CD4-positive, alpha-beta T cell treated with Interferon alpha-2 for 1 hour (primary cell): ENCODE measurements at regions not wholly inside any gene's neighbourhood (a gene's known extent, or its start where the extent isn't known, plus 50 kb on each side); places are given as distances from the start of the nearest gene placed in this dataset.

Source experiments
- DNase-seq, 2 donors: peaks; one replicate each; pipeline ENCODE4 v3.0.0-alpha.2; 2020 to 2022

DNA sequence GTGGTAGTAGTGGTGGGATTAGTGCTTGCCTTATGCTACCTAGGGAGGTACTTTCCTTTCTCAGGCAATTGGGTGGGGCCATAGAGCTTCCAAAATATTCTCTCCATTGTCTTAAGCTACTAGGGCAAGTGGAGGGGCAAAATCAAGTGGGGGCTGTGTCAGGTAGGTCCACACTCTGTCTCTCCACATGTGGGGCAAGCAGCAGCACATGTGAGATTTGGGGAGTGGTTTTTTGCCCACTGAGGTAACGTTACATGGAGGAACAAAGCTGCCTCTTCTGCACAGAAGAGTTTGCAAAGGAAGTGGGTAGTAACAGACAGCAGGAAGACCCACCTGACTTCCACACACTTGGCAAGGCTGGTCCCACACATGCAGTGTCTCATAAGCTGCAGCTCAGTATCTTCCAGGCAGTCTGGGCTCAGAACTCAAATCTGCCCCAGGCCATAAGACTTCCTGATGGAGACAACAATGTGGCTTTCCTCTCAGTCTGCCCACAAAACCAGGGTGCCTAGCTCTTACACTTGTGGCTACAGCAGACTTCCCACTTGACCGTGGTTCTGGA is 1581.5 kb upstream of the PCDH20 start:
- DNase-seq, result no peak

GRCh38 chr13:62973804-62974203 is 1558.2 kb upstream of the PCDH20 start:
- no peak for DNase-seq

- no peak for DNase-seq
These were observed 1548.9 kb upstream of the PCDH20 start for GRCh38 chr13:62964522-62964921.

DNA sequence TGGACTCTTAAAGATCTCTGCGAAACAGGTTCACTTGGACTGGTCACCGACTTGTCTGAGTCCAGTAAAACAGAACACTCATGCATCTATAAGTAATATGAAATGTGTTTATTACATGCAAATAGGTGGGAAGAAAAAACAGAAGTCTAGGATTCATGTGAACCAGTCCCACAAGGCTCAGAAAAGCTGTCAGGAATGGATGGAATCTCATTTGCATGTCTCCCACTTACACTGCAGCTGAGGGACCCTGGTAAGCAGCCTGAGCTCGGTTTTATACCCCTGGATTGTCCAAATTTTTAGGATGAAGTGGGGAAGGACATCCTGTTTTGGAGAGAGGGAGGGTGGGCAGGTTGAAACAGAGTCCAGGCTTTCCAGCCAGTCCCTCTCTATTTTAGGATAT is 1545.1 kb upstream of the PCDH20 start:
- DNase-seq, result no peak

GRCh38 chr13:62933809-62934208 is 1518.2 kb upstream of the PCDH20 start:
- no peak for DNase-seq

GRCh38 chr13:62932256-62932883 is 1516.7 kb upstream of the PCDH20 start:
- no peak for DNase-seq

GRCh38 chr13:62931853-62932252 is 1516.2 kb upstream of the PCDH20 start:
- no peak for DNase-seq

- DNase-seq, result no peak
These were observed 1508.7 kb upstream of the PCDH20 start for GRCh38 chr13:62924395-62924794.

- DNase-seq, result no peak
These were observed 1504.5 kb upstream of the PCDH20 start for GRCh38 chr13:62920159-62920558.

- DNase-seq, result no peak
These were observed 1503.8 kb upstream of the PCDH20 start for GRCh38 chr13:62919491-62919890.

GRCh38 chr13:62910541-62911060 is 1495.0 kb upstream of the PCDH20 start:
- DNase-seq, result no peak

DNA sequence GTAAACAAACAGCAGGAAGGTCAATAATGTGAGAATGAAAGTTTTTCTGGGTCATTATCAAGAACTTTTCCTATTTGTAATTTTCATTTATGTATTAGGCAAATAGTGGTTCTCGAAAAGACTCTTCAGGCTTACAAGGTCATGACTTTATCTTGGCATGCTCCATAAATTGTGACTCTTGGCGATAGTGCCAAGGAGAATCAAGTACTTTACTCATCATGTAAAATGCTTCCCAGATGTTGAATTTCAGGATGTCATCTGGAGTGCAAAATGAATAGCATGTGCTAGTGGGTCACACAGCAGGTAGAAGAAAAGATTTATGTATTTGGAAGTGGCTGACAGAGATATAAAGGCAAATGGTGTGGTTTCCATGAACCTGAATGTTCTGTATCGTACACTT is 1492.7 kb upstream of the PCDH20 start:
- no peak for DNase-seq

- no peak for DNase-seq
These were observed 1491.2 kb upstream of the PCDH20 start for GRCh38 chr13:62906896-62907295.

DNA sequence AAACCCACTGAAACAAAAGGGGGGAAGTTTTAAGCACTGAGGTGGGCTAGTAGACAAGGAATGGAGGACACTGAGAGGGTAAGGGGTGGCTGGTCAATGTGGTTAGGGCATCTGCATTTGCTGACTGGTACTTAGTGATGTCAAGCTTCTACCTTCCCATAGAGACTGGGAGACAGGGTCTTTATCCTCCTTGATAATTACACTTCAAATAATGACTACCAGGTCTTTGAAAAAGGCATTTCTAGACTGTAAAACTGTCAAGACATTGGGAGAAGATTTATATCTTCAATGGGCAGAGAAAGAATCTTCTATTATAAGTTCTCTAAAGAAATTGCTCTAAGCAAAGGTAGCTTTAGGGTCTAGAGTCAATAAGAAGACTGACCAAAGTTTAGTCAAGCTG is 1490.8 kb upstream of the PCDH20 start:
- DNase-seq, result no peak

DNA sequence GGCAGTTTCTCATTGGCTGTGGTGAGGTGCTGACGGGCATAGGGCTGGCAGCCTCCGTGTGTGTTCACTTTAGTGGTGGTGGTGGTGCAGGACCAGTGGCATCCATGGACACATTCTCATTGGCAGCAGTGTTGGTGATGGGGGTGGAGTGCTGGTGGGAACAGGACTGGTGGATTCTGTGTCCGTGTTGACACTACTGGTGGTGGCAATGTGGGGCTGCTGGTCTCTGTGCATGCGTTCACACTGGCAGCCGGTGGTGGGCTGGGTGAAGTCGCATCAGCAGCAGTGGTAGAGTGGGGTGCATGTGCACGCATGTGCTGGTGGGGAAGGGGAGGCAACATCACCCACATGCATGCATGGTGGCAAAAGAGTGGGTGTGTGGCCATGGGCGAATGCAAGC is 1471.4 kb upstream of the PCDH20 start:
- DNase-seq, result no peak

DNA sequence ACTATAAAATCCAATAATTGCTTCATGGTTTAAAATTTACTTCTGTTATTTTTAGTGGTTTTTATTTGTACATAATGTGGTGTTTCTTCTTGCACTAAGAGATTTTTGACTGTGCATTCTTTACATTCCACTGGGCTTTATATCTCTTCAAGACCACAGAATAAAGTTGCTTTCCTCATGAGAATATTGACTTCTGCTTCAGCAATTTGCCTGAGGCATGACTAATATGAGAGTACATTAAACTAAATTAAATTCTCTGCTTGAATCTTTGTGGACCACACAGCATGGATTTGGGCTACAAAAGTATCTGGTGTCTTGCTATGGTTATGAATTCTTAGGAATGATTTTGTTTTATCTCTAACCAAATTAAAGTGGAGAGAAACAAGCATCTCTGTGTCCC is 1463.4 kb upstream of the PCDH20 start:
- DNase-seq, result no peak

- DNase-seq, result no peak
These were observed 1459.5 kb upstream of the PCDH20 start for GRCh38 chr13:62875118-62875640.

DNA sequence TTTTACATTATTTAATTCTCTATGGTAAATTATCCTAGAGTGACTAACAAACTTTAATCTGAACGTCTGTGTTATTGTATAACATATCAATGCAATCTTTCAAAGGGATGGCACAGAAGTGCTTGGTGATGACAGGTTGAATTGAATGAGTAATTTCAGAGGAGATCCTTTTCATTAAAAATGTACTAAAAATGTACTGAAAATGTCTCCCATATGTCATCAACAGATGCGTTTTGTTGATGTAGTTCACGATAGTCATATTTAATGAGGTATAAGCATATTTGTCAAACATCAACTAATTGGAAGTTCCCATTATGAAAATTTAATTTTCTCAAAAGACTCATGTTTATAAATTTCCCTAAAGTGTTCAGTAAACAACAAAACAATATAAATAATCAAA is 1434.7 kb upstream of the PCDH20 start:
- DNase-seq, result no peak

- no peak for DNase-seq
These were observed 1431.9 kb upstream of the PCDH20 start for GRCh38 chr13:62847520-62847919.

GRCh38 chr13:62846302-62846701 is 1430.7 kb upstream of the PCDH20 start:
- DNase-seq, result no peak

DNA sequence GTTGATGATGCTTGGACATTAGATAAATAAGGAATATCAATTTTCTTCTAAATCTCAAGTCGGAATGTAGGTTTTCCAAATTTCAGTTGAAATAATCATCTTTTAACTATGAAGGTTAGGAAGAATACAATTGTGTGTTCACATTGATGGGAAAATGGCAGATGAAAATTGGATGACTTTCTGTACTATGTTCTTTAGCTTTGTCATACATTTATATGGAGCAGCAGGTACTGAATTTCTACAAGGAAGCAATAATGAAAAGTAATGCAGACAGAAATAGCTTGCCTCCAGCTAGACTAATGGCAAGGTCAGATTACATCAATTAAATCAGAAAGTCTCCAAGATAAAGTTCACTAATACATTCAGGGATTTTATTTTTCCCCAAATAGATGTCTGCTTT is 1423.7 kb upstream of the PCDH20 start:
- DNase-seq, result no peak

DNA sequence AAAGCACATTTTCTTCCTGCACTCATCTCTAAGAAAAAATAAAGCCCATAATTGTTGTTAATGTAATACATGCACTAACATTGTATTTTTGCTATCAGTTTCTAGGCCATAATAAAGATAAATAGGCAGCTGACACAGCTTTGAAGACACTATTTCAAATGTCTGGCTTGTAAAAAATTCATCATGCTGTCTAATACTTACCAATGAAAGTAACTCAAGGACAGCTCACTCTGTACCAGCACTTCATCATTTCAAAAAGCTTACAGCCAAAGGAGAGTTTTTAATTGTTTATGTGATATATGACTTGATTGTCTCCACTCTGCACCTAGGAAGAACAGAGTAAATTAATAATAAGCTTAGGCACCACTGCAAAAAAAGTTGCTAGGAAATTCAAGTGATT is 1423.3 kb upstream of the PCDH20 start:
- DNase-seq, result no peak

DNA sequence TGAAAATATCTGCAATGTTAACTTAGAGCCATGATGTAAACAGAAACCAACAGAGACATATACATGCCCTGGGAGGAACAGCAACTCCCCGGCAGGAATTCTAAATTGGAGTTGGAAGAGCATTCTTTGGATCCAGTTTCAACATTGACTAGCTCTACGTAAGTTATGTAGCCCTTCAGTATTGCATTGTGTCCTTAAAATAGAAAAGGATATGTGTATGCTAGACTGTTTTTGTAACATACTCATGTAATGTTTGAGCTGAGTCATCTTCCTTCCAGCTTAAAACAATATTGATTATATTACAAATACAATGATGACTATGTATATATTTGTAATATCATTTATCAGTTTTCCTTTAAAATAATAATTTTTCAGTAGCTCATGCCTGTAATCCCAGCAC is 1422.2 kb upstream of the PCDH20 start:
- DNase-seq, result no peak

DNA sequence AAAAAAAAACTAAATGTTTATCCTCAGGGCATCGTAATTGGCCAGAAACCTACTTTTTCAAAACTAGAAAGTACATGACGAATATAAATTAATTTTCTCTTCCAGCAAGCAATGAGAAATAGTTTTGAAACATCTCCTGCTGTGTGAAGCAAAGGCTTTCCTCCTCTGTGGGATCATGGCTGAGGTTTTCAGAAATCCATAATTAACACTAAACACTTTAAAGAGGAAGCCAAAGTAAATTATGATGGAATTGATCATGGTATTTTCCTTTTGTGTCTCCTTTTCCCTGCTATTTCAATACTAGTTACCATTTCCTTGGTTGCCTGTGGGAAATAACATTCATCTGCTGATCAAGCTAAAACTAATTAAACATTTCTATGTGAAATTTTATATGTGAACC is 1413.8 kb upstream of the PCDH20 start:
- no peak for DNase-seq

- no peak for DNase-seq
These were observed 1384.3 kb upstream of the PCDH20 start for GRCh38 chr13:62799931-62800436.
